Fibroblast of mammary gland (primary cell): ENCODE measurements at regions not wholly inside any gene's neighbourhood (a gene's known extent, or its start where the extent isn't known, plus 50 kb on each side); places are given as distances from the start of the nearest gene placed in this dataset.

Experiments
- DNase-seq: peaks from one replicate; pipeline ENCODE4 v3.0.0-alpha.2; 2010; ENCODE audit warnings: low read depth
- H3K4me3 ChIP-seq: 2 replicates; pipeline ENCODE4 v1.5.1; 2011; ENCODE audit warnings: low read depth, mild to moderate bottlenecking, low read length, moderate library complexity; ENCODE audit not compliant: control insufficient read depth
- TF ChIP-seq, protein P1 (sequence below): conservative IDR thresholded peaks from 2 replicates; pipeline ENCODE4 v1.5.1; 2011; ENCODE audit warnings: low read depth, low read length, inconsistent platforms; ENCODE audit not compliant: control insufficient read depth, insufficient read depth

DNA sequence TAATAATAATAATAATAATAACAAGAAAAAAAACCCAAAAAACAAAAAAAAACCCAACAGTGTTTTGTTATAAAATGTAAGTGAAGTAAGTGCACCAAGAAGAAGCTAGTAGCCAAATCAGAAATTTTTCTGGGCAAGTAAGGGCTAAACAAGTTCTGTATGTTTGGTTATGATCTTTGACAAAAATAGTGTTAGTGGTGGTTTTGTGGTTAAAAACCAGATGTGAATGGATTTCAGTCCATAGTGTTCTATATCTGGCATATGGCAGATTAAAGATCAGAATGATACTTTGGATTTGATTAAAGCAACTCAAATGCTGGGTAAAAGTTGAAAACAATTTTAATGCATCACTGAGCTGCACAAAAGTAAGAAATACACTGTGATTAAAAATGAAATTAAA is 116.5 kb upstream of the NDST4 start:
- no peak for DNase-seq

DNA sequence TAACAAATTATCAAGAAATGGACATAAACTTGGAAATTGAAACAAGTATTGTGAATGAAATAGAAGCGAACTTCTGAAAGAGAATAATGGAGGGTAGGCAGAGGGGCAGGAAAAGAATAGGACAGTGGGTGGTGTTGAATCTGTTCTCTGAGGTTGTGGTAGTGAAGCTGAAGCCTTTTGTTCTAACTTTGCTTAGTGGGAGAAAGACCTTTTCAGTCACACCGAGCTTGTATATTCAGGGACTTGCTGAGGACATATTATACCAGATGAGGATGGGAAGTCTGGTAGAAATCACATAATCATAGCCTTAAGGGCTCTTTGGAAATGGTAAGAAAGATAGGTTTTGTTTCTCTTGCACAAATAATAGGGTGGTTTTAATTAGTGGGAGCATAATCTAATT is 115.4 kb upstream of the NDST4 start:
- H3K4me3 ChIP-seq: no peak overlapping the region
- DNase-seq: no peak
- TF ChIP-seq, protein P1, sequence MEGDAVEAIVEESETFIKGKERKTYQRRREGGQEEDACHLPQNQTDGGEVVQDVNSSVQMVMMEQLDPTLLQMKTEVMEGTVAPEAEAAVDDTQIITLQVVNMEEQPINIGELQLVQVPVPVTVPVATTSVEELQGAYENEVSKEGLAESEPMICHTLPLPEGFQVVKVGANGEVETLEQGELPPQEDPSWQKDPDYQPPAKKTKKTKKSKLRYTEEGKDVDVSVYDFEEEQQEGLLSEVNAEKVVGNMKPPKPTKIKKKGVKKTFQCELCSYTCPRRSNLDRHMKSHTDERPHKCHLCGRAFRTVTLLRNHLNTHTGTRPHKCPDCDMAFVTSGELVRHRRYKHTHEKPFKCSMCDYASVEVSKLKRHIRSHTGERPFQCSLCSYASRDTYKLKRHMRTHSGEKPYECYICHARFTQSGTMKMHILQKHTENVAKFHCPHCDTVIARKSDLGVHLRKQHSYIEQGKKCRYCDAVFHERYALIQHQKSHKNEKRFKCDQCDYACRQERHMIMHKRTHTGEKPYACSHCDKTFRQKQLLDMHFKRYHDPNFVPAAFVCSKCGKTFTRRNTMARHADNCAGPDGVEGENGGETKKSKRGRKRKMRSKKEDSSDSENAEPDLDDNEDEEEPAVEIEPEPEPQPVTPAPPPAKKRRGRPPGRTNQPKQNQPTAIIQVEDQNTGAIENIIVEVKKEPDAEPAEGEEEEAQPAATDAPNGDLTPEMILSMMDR: no peak

More for the DNA sequence above, 116.5 kb upstream of the NDST4 start:
- H3K4me3 ChIP-seq: no peak overlapping the region
- TF ChIP-seq, protein P1: no peak

DNA sequence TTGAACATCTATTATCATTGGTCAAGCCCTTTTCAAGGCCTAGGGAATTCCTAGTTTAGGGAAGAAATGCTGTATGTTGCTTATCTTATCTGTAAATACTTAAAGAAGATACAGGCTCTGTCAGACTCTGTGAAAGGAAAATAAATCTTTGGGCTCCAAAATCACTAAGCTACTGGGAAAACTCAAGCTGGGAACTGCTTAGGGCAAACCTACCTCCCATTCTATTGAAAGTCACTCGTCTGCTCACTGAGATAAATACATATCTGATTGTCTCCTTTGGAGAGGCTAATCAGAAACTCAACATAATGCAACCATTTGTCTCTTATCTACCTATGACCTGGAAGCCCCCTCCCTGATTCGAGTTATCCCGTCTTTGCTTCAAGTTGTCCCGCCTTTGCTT is 108.6 kb upstream of the NDST4 start:
- DNase-seq: no peak
- no peak overlapping the region for H3K4me3 ChIP-seq
- TF ChIP-seq, protein P1: no peak

DNA sequence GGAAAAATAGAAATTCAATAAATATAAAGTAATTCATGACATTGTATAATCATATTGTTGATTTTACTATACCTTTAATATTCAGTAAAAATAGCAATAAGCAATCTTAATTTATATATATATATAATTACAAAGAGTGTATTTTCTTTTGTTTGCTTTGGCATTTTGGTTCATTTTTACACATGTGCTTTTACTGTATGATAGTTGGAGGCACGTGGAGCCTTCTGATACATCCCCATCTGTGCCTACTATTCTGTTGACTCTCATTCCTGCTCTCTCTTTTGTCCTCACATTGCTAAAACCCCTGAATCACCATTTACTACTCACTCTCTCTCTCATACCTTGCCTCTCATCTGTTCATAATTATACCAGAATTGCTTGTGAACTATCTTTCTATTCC is 106.4 kb upstream of the NDST4 start:
- no peak overlapping the region for H3K4me3 ChIP-seq
- TF ChIP-seq, protein P1: no peak

DNA sequence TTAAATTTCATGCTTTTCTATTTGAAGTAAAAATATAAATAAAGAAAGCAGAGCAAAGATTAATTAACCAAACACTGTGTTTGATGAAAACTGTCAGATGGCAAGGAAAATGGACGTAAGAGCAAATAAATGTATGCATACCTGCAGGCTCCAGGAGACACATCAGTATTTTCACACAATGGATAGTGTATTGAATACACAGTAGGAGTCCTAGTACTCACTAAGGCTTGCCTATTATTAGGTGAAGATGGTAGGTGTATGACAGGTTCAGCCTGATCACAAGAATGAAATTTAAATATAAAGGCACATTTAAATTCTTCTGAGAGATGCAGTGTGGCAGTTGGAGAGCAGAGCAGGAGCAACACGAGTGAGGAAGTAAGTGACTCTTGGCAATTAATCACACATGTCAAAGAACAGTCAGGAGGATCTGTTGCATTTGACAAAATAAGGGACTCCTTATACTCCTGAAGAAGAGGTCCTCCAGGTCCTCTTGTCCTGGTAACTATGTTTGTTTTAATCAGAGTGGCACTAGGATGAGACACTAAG is 106.0 kb upstream of the NDST4 start:
- TF ChIP-seq, protein P1: no peak
- H3K4me3 ChIP-seq: no peak overlapping the region
- DNase-seq: no peak

More for the DNA sequence above, 106.4 kb upstream of the NDST4 start:
- no peak for DNase-seq

DNA sequence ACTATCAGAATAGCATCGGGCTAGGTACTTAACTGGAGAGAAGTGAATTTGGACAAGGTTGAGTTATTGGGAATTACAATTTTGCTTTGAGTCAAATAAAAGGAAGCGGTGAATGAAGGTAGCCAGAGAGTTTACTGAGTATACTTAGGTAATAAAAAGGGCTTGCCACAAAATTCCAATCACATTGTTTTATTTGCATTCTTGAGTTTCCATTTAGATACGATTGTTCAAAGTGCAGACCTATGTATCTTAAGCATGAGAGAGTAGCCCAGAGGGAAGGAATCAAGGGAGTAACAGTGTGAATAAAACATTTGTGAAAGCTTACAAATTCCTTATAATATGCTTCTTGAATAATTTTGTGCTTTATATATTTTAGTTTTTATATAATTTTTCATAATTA is 102.5 kb upstream of the NDST4 start:
- TF ChIP-seq, protein P1: no peak
- no peak for DNase-seq
- no peak overlapping the region for H3K4me3 ChIP-seq

DNA sequence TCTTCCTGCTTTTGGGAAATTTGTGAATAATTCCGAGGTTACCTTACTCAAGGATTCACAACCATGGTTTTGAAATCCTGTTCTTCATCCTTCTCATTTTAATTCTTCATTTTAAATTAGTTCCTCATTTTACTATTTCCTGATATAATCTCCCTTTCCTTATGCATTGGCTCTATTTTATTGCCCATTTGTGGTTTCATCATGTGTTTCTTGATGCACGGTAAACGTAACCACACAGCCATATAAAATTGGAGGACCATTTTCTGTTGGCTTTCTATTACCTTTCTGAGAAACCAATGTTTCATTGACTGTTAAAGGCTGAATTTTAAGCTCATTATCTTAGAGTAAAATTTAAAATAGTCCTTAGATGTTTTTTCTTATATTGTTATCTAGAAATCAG is 100.3 kb upstream of the NDST4 start:
- DNase-seq: no peak
- no peak overlapping the region for H3K4me3 ChIP-seq
- TF ChIP-seq, protein P1: no peak
